Effector memory CD8-positive, alpha-beta T cell (primary cell): ENCODE measurements at regions not wholly inside any gene's neighbourhood (a gene's known extent, or its start where the extent isn't known, plus 50 kb on each side); places are given as distances from the start of the nearest gene placed in this dataset.

Experiments used
- ATAC-seq: fragments of 150-1000 bp; cut with Tn5 transposase; replicated peaks from 2 replicates; pipeline ENCODE4 v1.10.0; 2021; ENCODE audit warnings: mild to moderate bottlenecking, moderate library complexity
- DNase-seq, 3 experiments: peaks; one replicate each; pipeline ENCODE4 v3.0.0; 2021
- H3K27ac Mint-ChIP-seq, 2 donors: one replicate each; pipeline ENCODE4 v1.8.0; 2022; ENCODE audit warnings: mild to moderate bottlenecking in 2 of 2, mixed read lengths in 2 of 2, moderate library complexity in 2 of 2
- H3K27me3 Mint-ChIP-seq, 2 donors: one replicate each; pipeline ENCODE4 v1.8.0; 2022; ENCODE audit warnings: mixed read lengths in 2 of 2
- H3K36me3 Mint-ChIP-seq: one replicate; pipeline ENCODE4 v1.8.0; 2022; ENCODE audit warnings: mild to moderate bottlenecking, moderate library complexity, mixed read lengths; ENCODE audit not compliant: insufficient read depth
- H3K4me1 Mint-ChIP-seq, 2 donors: one replicate each; pipeline ENCODE4 v1.8.0; 2022; ENCODE audit warnings: low read depth in 2 of 2, mixed read lengths in 2 of 2
- H3K4me3 Mint-ChIP-seq, 2 donors: one replicate each; pipeline ENCODE4 v1.8.0; 2022; ENCODE audit warnings: mild to moderate bottlenecking in 2 of 2, mixed read lengths in 2 of 2, moderate library complexity in 2 of 2
- H3K9me3 Mint-ChIP-seq, 2 donors: one replicate each; pipeline ENCODE4 v1.8.0; 2022; ENCODE audit warnings: mixed read lengths in 2 of 2

DNA sequence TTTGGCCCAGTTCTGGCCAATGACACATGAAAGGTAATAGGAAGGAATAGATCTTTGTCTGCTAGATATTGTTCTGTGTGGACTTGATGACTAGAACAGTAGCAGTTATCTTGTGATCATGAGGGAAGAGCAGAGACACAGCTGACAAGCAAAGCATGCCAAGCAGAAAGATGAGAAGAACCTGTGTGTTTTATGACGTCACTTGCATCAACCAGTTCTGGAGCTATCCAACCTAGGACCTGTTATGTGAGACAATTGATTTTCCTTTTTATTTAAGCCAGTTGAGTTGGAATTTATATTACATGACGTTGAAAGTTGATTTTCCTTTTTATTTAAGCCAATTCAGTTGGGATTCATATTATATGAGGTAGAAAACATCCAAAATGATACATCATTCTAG lies 143.2 kb downstream of the MCHR2 start:
- no peaks in the 10 kb centered on the region for H3K9me3 Mint-ChIP-seq

DNA sequence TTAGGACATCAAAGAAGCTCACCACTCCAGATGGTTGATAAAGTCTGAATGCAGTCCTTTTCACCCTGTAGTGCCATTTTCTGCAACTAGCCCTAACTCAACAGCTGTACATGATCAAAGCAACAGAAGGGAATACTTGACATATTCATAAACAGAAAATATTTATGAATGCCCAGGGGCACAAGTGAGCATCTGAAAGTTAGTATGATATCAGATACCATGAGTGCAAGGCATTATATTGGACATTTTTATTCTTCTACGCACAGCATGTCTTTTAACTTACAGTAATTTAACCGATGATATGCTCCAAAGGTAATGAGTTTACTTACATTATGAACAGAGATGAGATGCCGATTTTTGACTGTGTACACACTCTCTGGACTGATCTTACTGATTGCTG lies 142.0 kb downstream of the MCHR2 start:
- H3K36me3 Mint-ChIP-seq = no peaks in the 10 kb centered on the region
- ATAC-seq (no peak), DNase-seq (no peak)
- peaks cover 31 to 37% of the 10 kb centered on the region in 2 donors for H3K27me3 Mint-ChIP-seq
- H3K4me3 Mint-ChIP-seq = no peak overlapping the region
- H3K4me1 Mint-ChIP-seq = no peaks in the 10 kb centered on the region
- H3K9me3 Mint-ChIP-seq = no peaks in the 10 kb centered on the region
- no peak overlapping the region for H3K27ac Mint-ChIP-seq

More for the DNA sequence above, 143.2 kb downstream of the MCHR2 start:
- H3K36me3 Mint-ChIP-seq = no peaks in the 10 kb centered on the region
- H3K4me1 Mint-ChIP-seq = no peaks in the 10 kb centered on the region
- ATAC-seq = no peak
- peaks cover 26 to 33% of the 10 kb centered on the region in 2 donors for H3K27me3 Mint-ChIP-seq
- H3K4me3 Mint-ChIP-seq = no peak overlapping the region
- DNase-seq = no peak
- no peak overlapping the region for H3K27ac Mint-ChIP-seq

DNA sequence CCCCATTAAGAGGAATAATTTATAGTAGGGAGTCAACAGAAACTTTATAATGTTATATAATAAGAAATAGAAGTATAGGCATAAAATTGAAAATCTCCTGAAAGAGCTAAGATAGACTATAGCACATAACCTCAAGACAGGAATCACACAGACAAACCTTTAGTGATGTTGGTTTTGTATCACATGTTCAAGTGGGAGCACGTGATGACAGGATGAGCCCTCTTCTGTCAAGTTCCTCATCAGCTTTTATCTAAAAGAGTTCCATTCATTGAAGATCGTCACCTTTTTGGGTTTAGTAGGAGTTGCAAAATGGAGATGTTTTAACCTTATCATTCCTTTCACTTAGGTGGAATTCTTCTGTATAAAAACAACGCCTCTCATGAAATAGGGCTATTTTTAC lies 127.0 kb downstream of the MCHR2 start:
- Mint-ChIP-seq H3K4me3 (no peak overlapping the region), H3K36me3 (no peaks in the 10 kb centered on the region), H3K27me3 (peaks cover 43 to 47% of the 10 kb centered on the region in 2 donors)

DNA sequence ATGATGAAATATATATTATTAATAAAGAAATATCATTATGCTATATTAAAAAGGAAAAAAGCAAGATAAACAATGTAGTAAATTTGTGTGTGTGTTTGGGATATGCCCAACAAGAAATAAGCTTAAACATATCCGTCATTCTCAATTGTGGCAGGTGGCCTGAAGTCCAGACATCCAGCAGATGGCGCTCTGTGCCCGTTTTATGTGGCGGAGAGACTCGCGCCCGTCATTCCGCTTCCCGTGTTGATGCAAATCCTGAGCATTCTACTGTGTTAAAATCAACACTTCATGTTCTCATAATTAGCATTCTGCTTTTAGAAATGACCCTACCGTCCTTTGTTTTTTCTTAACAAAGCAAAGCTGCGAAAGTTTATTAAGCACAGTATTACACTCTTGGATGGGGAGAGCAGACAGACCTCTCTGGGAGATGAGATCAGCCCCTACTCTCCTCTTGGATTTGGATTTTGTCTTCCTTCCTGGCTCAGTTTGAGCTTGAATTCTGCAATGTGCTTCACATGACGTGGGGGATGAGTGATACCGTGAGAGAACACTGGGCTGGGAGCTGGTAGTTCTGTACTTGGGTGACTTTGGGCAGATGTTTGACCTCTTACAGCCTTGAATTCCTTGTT lies 125.8 kb downstream of the MCHR2 start:
- Mint-ChIP-seq H3K4me3 (no peak overlapping the region), H3K27ac (no peak overlapping the region), H3K27me3 (peaks cover 43 to 45% of the 10 kb centered on the region in 2 donors), H3K36me3 (no peaks in the 10 kb centered on the region), H3K9me3 (no peaks in the 10 kb centered on the region), H3K4me1 (no peaks in the 10 kb centered on the region)
- ATAC-seq (peak; percentile 61), DNase-seq (peak; percentile 46 to 60 (median 59))

More for the DNA sequence above, 127.0 kb downstream of the MCHR2 start:
- no peaks in the 10 kb centered on the region for H3K9me3 Mint-ChIP-seq
- no peak for DNase-seq
- no peak for ATAC-seq
- H3K4me1 Mint-ChIP-seq = no peaks in the 10 kb centered on the region
- H3K27ac Mint-ChIP-seq = no peak overlapping the region
